ENCODE measurements at regions not wholly inside any gene's neighbourhood (a gene's known extent, or its start where the extent isn't known, plus 50 kb on each side); places are given as distances from the start of the nearest gene placed in this dataset.

DNA sequence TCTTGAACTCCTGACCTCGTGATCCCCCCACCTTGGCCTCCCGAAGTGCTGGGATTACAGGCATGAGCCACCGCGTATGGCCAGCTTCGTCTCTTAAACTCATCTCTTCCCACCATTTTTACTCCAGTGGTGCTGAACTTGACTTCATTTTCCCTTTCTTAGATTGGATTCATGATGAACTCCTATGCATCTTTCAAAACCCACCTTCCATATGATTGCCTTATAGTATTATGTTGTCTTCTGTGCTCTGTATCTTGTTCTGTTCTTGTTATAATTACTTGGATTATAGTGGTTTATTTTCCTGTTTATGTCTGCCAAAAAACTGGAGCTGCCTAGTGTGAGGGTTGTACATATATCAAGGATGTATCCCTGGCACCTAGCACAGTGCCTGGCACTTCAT, 110.8 kb upstream of the GADD45A start:
- TF ChIP-seq, protein P1, sequence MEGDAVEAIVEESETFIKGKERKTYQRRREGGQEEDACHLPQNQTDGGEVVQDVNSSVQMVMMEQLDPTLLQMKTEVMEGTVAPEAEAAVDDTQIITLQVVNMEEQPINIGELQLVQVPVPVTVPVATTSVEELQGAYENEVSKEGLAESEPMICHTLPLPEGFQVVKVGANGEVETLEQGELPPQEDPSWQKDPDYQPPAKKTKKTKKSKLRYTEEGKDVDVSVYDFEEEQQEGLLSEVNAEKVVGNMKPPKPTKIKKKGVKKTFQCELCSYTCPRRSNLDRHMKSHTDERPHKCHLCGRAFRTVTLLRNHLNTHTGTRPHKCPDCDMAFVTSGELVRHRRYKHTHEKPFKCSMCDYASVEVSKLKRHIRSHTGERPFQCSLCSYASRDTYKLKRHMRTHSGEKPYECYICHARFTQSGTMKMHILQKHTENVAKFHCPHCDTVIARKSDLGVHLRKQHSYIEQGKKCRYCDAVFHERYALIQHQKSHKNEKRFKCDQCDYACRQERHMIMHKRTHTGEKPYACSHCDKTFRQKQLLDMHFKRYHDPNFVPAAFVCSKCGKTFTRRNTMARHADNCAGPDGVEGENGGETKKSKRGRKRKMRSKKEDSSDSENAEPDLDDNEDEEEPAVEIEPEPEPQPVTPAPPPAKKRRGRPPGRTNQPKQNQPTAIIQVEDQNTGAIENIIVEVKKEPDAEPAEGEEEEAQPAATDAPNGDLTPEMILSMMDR (IDR thresholded peaks at IDR 0.05): no peak
- no peak for TF ChIP-seq POLR2A (IDR thresholded peaks at IDR 0.05)
